Ectodermal cell (in vitro differentiated cells): ENCODE measurements at regions not wholly inside any gene's neighbourhood (a gene's known extent, or its start where the extent isn't known, plus 50 kb on each side); places are given as distances from the start of the nearest gene placed in this dataset.
"Not testable (repeated sequence)": the region's sequence is repeated elsewhere in the genome, so short reads cannot be mapped to it uniquely, and the experiment has no call there.

ENCODE experiments used
- H3K27ac ChIP-seq: 2 replicates; pipeline ENCODE4 v1.7.0; 2013; ENCODE audit warnings: mild to moderate bottlenecking, low read depth, low read length; ENCODE audit not compliant: insufficient read depth, poor library complexity, severe bottlenecking
- H3K27me3 ChIP-seq: 2 replicates; pipeline ENCODE4 v1.7.0; 2013; ENCODE audit warnings: mild to moderate bottlenecking, low read length; ENCODE audit not compliant: insufficient read depth, control insufficient read depth, poor library complexity, severe bottlenecking
- H3K36me3 ChIP-seq: one replicate; pipeline ENCODE4 v1.7.0; 2013; ENCODE audit warnings: low read length; ENCODE audit not compliant: control insufficient read depth, insufficient read depth
- H3K4me1 ChIP-seq: one replicate; pipeline ENCODE4 v1.7.0; 2013; ENCODE audit warnings: low read length; ENCODE audit not compliant: control insufficient read depth, insufficient read depth
- H3K4me3 ChIP-seq: 2 replicates; pipeline ENCODE4 v1.7.0; 2013; ENCODE audit warnings: low read depth, low read length, control low read depth; ENCODE audit not compliant: insufficient read depth
- H3K9me3 ChIP-seq: 2 replicates; pipeline ENCODE4 v1.7.0; 2013; ENCODE audit warnings: mild to moderate bottlenecking, low read length, moderate library complexity; ENCODE audit not compliant: control insufficient read depth
- WGBS, 2 experiments: methylation state at CpG; one replicate each; pipeline ENCODE4 v1.1.7; 2013; ENCODE audit warnings: missing lambda C conversion rate in 2 of 2; 5-methylcytosine and 5-hydroxymethylcytosine counted together

GRCh38 chr13:50388481-50388880 lies 373.2 kb downstream of the KCNRG start:
- no peaks in the 10 kb centered on the region for H3K27me3 ChIP-seq
- H3K4me1 ChIP-seq: peaks cover 29% of the 10 kb centered on the region
- H3K9me3 ChIP-seq: no peaks in the 10 kb centered on the region
- 88 to 89% methylated on average over 2 of the region's 3 CpGs for WGBS, 2 experiments
- no peak overlapping the region for H3K27ac ChIP-seq
- no peaks in the 10 kb centered on the region for H3K36me3 ChIP-seq
- no peak overlapping the region for H3K4me3 ChIP-seq

GRCh38 chr13:50389726-50390125 lies 374.5 kb downstream of the KCNRG start:
- Histone ChIP-seq H3K27ac (no peak overlapping the region), H3K4me1 (peaks cover 34% of the 10 kb centered on the region), H3K9me3 (no peaks in the 10 kb centered on the region), H3K4me3 (no peak overlapping the region), H3K27me3 (no peaks in the 10 kb centered on the region), H3K36me3 (no peaks in the 10 kb centered on the region)
- WGBS, 2 experiments: 83 to 92% methylated on average over 4 of the region's 4 CpGs

GRCh38 chr13:50390503-50391248 lies 375.4 kb downstream of the KCNRG start:
- Histone ChIP-seq H3K4me3 (no peak overlapping the region), H3K9me3 (no peaks in the 10 kb centered on the region), H3K36me3 (no peaks in the 10 kb centered on the region), H3K27ac (no peak overlapping the region), H3K4me1 (peaks cover 33% of the 10 kb centered on the region), H3K27me3 (no peaks in the 10 kb centered on the region)
- WGBS, 2 experiments: 78 to 87% methylated on average over 3 of the region's 3 CpGs

GRCh38 chr13:50392977-50393376 lies 377.7 kb downstream of the KCNRG start:
- H3K36me3 ChIP-seq: no peaks in the 10 kb centered on the region
- H3K27me3 ChIP-seq: no peaks in the 10 kb centered on the region
- WGBS, 2 experiments: no CpG with 5 or more reads among the region's 1 CpG
- no peak overlapping the region for H3K4me3 ChIP-seq
- H3K4me1 ChIP-seq: peaks cover 15% of the 10 kb centered on the region
- H3K27ac ChIP-seq: no peak overlapping the region
- H3K9me3 ChIP-seq: no peaks in the 10 kb centered on the region

- no peak overlapping the region for H3K27ac ChIP-seq
- no peaks in the 10 kb centered on the region for H3K27me3 ChIP-seq
- H3K4me1 ChIP-seq: peaks cover 15% of the 10 kb centered on the region
- no peak overlapping the region for H3K4me3 ChIP-seq
- 7 to 12% methylated on average over 6 of the region's 6 CpGs for WGBS, 2 experiments
- no peaks in the 10 kb centered on the region for H3K9me3 ChIP-seq
- no peaks in the 10 kb centered on the region for H3K36me3 ChIP-seq
Observed at GRCh38 chr13:50393628-50394027, 378.4 kb downstream of the KCNRG start.

- Histone ChIP-seq H3K4me1 (peaks cover 15% of the 10 kb centered on the region), H3K27ac (no peak overlapping the region), H3K27me3 (no peaks in the 10 kb centered on the region), H3K36me3 (no peaks in the 10 kb centered on the region), H3K9me3 (no peaks in the 10 kb centered on the region), H3K4me3 (no peak overlapping the region)
Observed at GRCh38 chr13:50396001-50396400, 380.8 kb downstream of the KCNRG start.

GRCh38 chr13:50396618-50397017 lies 381.4 kb downstream of the KCNRG start:
- peaks cover 15% of the 10 kb centered on the region for H3K4me1 ChIP-seq
- not testable (repeated sequence) for H3K36me3 ChIP-seq, H3K4me3 ChIP-seq, H3K27ac ChIP-seq, H3K9me3 ChIP-seq, H3K27me3 ChIP-seq
- 95% methylated on average over 31 of the region's 31 CpGs for WGBS, 2 experiments

GRCh38 chr13:50400035-50400726 lies 384.9 kb downstream of the KCNRG start:
- Histone ChIP-seq H3K36me3 (no peaks in the 10 kb centered on the region), H3K9me3 (no peaks in the 10 kb centered on the region), H3K4me1 (no peaks in the 10 kb centered on the region), H3K27me3 (no peaks in the 10 kb centered on the region), H3K4me3 (no peak overlapping the region), H3K27ac (no peak overlapping the region)
- WGBS, 2 experiments: 91% methylated on average over 2 to 3 of the region's 3 CpGs

GRCh38 chr13:50401049-50401505 lies 385.8 kb downstream of the KCNRG start:
- Histone ChIP-seq H3K27ac (no peak overlapping the region), H3K4me3 (no peak overlapping the region), H3K27me3 (no peaks in the 10 kb centered on the region), H3K4me1 (no peaks in the 10 kb centered on the region), H3K9me3 (no peaks in the 10 kb centered on the region), H3K36me3 (no peaks in the 10 kb centered on the region)
- 88 to 93% methylated on average over 1 of the region's 1 CpG for WGBS, 2 experiments

- Histone ChIP-seq H3K27ac (no peak overlapping the region), H3K4me3 (no peak overlapping the region), H3K36me3 (no peaks in the 10 kb centered on the region), H3K9me3 (no peaks in the 10 kb centered on the region), H3K4me1 (no peaks in the 10 kb centered on the region), H3K27me3 (no peaks in the 10 kb centered on the region)
- WGBS, 2 experiments: 87 to 92% methylated on average over 2 to 3 of the region's 3 CpGs
Observed at GRCh38 chr13:50401721-50402465, 386.6 kb downstream of the KCNRG start.
